HCT116 (cell line): ENCODE measurements at regions not wholly inside any gene's neighbourhood (a gene's known extent, or its start where the extent isn't known, plus 50 kb on each side); places are given as distances from the start of the nearest gene placed in this dataset.

ENCODE experiments used
- ATAC-seq: fragments of 200-7000 bp; cut with Tn5 transposase; 2 replicates; pipeline ENCODE4 v1.9.1; 2020; ENCODE audit warnings: mild to moderate bottlenecking, moderate library complexity
- BruUV-seq: library from RNA; stranded (reverse); fragments of 400-500 nt; replicated peaks from 2 replicates; lab custom pipeline; 2021; lab: Mats Ljungman, UMichigan
- CTCF ChIA-PET: fragments of 300-600 bp; sonication (Branson Sonifier 250); formaldehyde crosslinking; loops from one replicate; lab custom pipeline; 2021; ENCODE audit warnings: antibody characterized with exemption; lab: Charles Lee
- POLR2A ChIA-PET: fragments of 300-600, 350-600 bp; sonication (Branson Sonifier 250); formaldehyde crosslinking; loops from one replicate; lab custom pipeline; 2021; ENCODE audit warnings: antibody characterized with exemption; lab: Charles Lee
- RAD21 ChIA-PET, 2 experiments: fragments of 300-600 bp; sonication (Branson Sonifier 250); formaldehyde crosslinking; loops; one replicate each; lab custom pipeline; 2023; ENCODE audit warnings: low total read pairs in 2 of 2; ENCODE audit not compliant: uncharacterized antibody in 2 of 2, unreplicated experiment in 2 of 2, low non-redundant PET in 1 of 2; lab: Charles Lee
- DNase-seq: peaks from one replicate; pipeline ENCODE4 v3.0.0-alpha.2; 2010; ENCODE audit warnings: low read depth, low spot score
- H2AFZ ChIP-seq: fragments of 200-600 bp; shearing (Covaris generic), sonication (generic); 2 replicates; pipeline ENCODE4 v1.6.1; 2017; ENCODE audit warnings: low read depth, mixed run types, mixed read lengths, antibody characterized with exemption, low read length; ENCODE audit not compliant: poor library complexity, severe bottlenecking
- H3K27ac ChIP-seq: 2 replicates; pipeline ENCODE4 v1.5.1; 2012; ENCODE audit warnings: low read depth, low read length
- H3K27me3 ChIP-seq: fragments of 200-600 bp; sonication (generic); 2 replicates; pipeline ENCODE4 v1.6.1; 2016; ENCODE audit warnings: mixed run types, low read length, mixed read lengths; ENCODE audit not compliant: insufficient read depth
- H3K36me3 ChIP-seq, 2 experiments: fragments of 200-500 bp in 1 of 2; fragments of 200-600 bp in 1 of 2; sonication (Bioruptor generic) in 1 of 2; sonication (generic) in 1 of 2; 2 replicates each; pipeline versions ENCODE4 v1.5.1 to v1.6.1; 2014 to 2016; ENCODE audit warnings: low read length in 2 of 2, inconsistent platforms in 1 of 2, mixed read lengths in 1 of 2, mixed run types in 1 of 2; ENCODE audit not compliant: insufficient read depth in 2 of 2, control insufficient read depth in 1 of 2
- H3K4me1 ChIP-seq, 2 experiments: fragments of 200-600 bp in 1 of 2; sonication (generic) in 1 of 2; 2 replicates each; pipeline versions ENCODE4 v1.5.1 to v1.6.1; 2012 to 2017; ENCODE audit warnings: low read length in 2 of 2, inconsistent platforms in 1 of 2, mild to moderate bottlenecking in 1 of 2, mixed read lengths in 1 of 2, mixed run types in 1 of 2, moderate library complexity in 1 of 2; ENCODE audit not compliant: insufficient read depth in 2 of 2, control insufficient read depth in 1 of 2
- H3K4me2 ChIP-seq: fragments of 200-600 bp; sonication (generic); 2 replicates; pipeline ENCODE4 v1.6.1; 2017; ENCODE audit warnings: mixed run types, low read length, mixed read lengths
- H3K4me3 ChIP-seq, 2 experiments: fragments of 200-600 bp in 1 of 2; sonication (generic) in 1 of 2; replicated peaks in 1 of 2; 2 replicates each; pipeline ENCODE4 v1.5.1; 2011 to 2016; ENCODE audit warnings: low read length in 2 of 2, control low read depth in 1 of 2, low read depth in 1 of 2, mild to moderate bottlenecking in 1 of 2, mixed read lengths in 1 of 2, mixed run types in 1 of 2
- H3K79me2 ChIP-seq: fragments of 200-600 bp; sonication (generic); 2 replicates; pipeline ENCODE4 v1.6.1; 2017; ENCODE audit warnings: mild to moderate bottlenecking, mixed run types, low read length, moderate library complexity, mixed read lengths; ENCODE audit not compliant: insufficient read depth
- H3K9ac ChIP-seq: fragments of 200-600 bp; sonication (generic); 2 replicates; pipeline ENCODE4 v1.6.1; 2016; ENCODE audit warnings: low read length, mixed read lengths
- H3K9me2 ChIP-seq: fragments of 200-600 bp; sonication (generic), shearing (Covaris generic); 2 replicates; pipeline ENCODE4 v1.6.1; 2017; ENCODE audit warnings: mixed run types, mild to moderate bottlenecking, moderate library complexity; ENCODE audit not compliant: insufficient read depth
- H3K9me3 ChIP-seq, 2 experiments: fragments of 200-500 bp in 1 of 2; fragments of 200-600 bp in 1 of 2; sonication (Bioruptor generic) in 1 of 2; sonication (generic) in 1 of 2; 2 replicates each; pipeline ENCODE4 v1.6.1; 2014 to 2017; ENCODE audit warnings: low read length in 2 of 2, mixed read lengths in 2 of 2, inconsistent platforms in 1 of 2, low read depth in 1 of 2, mild to moderate bottlenecking in 1 of 2, mixed run types in 1 of 2, moderate library complexity in 1 of 2; ENCODE audit not compliant: control insufficient read depth in 1 of 2, insufficient read depth in 1 of 2
- H4K20me1 ChIP-seq: fragments of 200-600 bp; sonication (generic), shearing (Covaris generic); 2 replicates; pipeline ENCODE4 v1.6.1; 2017; ENCODE audit warnings: mixed run types, mild to moderate bottlenecking, moderate library complexity; ENCODE audit not compliant: insufficient read depth
- CBX3 ChIP-seq: IDR thresholded peaks from 2 replicates; pipeline ENCODE4 v1.6.1; 2012; ENCODE audit warnings: low read depth
- CEBPB ChIP-seq: IDR thresholded peaks from 2 replicates; pipeline ENCODE4 v1.6.1; 2012; ENCODE audit warnings: low read depth
- EGR1 ChIP-seq: IDR thresholded peaks from 2 replicates; pipeline ENCODE4 v1.6.1; 2012; ENCODE audit warnings: low read depth
- EZH2 ChIP-seq: fragments of 200-600 bp; sonication (generic); IDR thresholded peaks from 2 replicates; pipeline ENCODE4 v1.6.1; 2017; ENCODE audit warnings: antibody characterized with exemption, mixed run types
- EZH2phosphoT487 ChIP-seq: fragments of 200-600 bp; IDR thresholded peaks from 2 replicates; pipeline ENCODE4 v1.6.1; 2018; ENCODE audit warnings: antibody characterized with exemption, borderline replicate concordance
- JUND ChIP-seq: IDR thresholded peaks from 2 replicates; pipeline ENCODE4 v1.6.1; 2012
- MAX ChIP-seq: IDR thresholded peaks from 2 replicates; pipeline ENCODE4 v1.6.1; 2012
- POLR2A ChIP-seq: IDR thresholded peaks from 2 replicates; pipeline ENCODE4 v1.7.0; 2011; ENCODE audit warnings: borderline replicate concordance; ENCODE audit not compliant: insufficient read depth, insufficient read length; ENCODE audit errors: extremely low read depth
- POLR2AphosphoS5 ChIP-seq: IDR thresholded peaks from 2 replicates; pipeline ENCODE4 v1.6.1; 2011; ENCODE audit warnings: mild to moderate bottlenecking, low read depth, low read length, moderate library complexity
- RAD21 ChIP-seq: IDR thresholded peaks from 2 replicates; pipeline ENCODE4 v1.6.1; 2012; ENCODE audit warnings: low read depth, mild to moderate bottlenecking
- SIN3A ChIP-seq: IDR thresholded peaks from 2 replicates; pipeline ENCODE4 v1.6.1; 2012; ENCODE audit warnings: low read depth
- SRF ChIP-seq: IDR thresholded peaks from 2 replicates; pipeline ENCODE4 v1.6.1; 2012; ENCODE audit warnings: low read depth
- TCF7L2 ChIP-seq: IDR thresholded peaks from 2 replicates; pipeline ENCODE4 v1.7.0; 2011; ENCODE audit warnings: borderline replicate concordance, inconsistent platforms; ENCODE audit not compliant: insufficient read depth, insufficient read length; ENCODE audit errors: extremely low read depth
- YY1 ChIP-seq: IDR thresholded peaks from 2 replicates; pipeline ENCODE4 v1.6.1; 2011; ENCODE audit warnings: low read length, low read depth, moderate library complexity, mild to moderate bottlenecking; ENCODE audit not compliant: insufficient replicate concordance; ENCODE audit errors: extremely low read depth
- ZFX ChIP-seq: fragments of 450-650 bp; IDR thresholded peaks from 2 replicates; pipeline ENCODE4 v1.6.1; 2017
- intact Hi-C: fragments of 100-400 bp; cut with micrococcal nuclease; formaldehyde crosslinking; loops from 2 replicates; pipeline ENCODE4 v1.10.0; 2022
- TF ChIP-seq, protein P1 (sequence below), 3 experiments: fragments of 200-600 bp in 1 of 3; sonication (generic) in 1 of 3; IDR thresholded peaks in 2 of 3; conservative IDR thresholded peaks in 1 of 3; 2 replicates each; pipeline ENCODE4 v1.5.1; 2012 to 2017; ENCODE audit warnings: low read depth in 2 of 3, low read length in 2 of 3, antibody characterized with exemption in 1 of 3, borderline replicate concordance in 1 of 3, control low read depth in 1 of 3, mild to moderate bottlenecking in 1 of 3, mixed read lengths in 1 of 3, mixed run types in 1 of 3, moderate library complexity in 1 of 3; ENCODE audit not compliant: insufficient read depth in 1 of 3
- TF ChIP-seq, protein P2 (sequence below): IDR thresholded peaks from 2 replicates; pipeline ENCODE4 v1.6.1; 2012
- TF ChIP-seq, protein P3 (sequence below): IDR thresholded peaks from 2 replicates; pipeline ENCODE4 v1.6.1; 2012; ENCODE audit warnings: low read depth

DNA sequence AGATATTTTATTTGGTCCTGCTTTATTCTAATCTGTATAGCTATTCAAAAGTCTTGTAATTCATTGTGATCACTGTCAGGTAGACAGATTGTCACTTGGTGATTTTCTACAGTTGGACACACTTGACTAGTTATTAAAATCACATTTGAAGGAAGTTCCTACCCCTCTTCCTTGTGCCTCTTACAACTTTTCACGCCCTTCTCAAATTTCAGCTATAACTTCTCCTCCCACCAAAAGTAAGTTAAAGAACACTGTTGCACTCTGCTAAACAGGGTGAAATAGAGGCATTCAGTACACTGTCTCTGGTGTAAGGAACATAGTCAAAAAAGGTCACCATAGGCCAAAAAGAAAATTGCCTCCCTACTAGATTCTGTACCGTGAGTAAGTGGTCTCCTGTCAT lies 142.1 kb upstream of the POU5F2 start:
- no peak for ATAC-seq
- CTCF ChIA-PET, result interaction anchor here (0.8 to 2.5 kb wide), 2 partner anchors 11 to 15 kb away, joined by 3 to 16 read pairs; no protein-coding TSS in a partner anchor

More for the DNA sequence above, 142.1 kb upstream of the POU5F2 start:
- H3K27ac ChIP-seq, result no peak overlapping the region
- H3K4me1 ChIP-seq, result peaks cover 5 to 7% of the 10 kb centered on the region in 2 experiments; a peak in 3 of 4 replicates
- no peak overlapping the region for H2AFZ ChIP-seq
- RAD21 ChIA-PET, result no interaction called here
- no peak for TF ChIP-seq EGR1
- TF ChIP-seq SIN3A, result no peak
- TF ChIP-seq RAD21, result no peak
- TF ChIP-seq, protein P1, sequence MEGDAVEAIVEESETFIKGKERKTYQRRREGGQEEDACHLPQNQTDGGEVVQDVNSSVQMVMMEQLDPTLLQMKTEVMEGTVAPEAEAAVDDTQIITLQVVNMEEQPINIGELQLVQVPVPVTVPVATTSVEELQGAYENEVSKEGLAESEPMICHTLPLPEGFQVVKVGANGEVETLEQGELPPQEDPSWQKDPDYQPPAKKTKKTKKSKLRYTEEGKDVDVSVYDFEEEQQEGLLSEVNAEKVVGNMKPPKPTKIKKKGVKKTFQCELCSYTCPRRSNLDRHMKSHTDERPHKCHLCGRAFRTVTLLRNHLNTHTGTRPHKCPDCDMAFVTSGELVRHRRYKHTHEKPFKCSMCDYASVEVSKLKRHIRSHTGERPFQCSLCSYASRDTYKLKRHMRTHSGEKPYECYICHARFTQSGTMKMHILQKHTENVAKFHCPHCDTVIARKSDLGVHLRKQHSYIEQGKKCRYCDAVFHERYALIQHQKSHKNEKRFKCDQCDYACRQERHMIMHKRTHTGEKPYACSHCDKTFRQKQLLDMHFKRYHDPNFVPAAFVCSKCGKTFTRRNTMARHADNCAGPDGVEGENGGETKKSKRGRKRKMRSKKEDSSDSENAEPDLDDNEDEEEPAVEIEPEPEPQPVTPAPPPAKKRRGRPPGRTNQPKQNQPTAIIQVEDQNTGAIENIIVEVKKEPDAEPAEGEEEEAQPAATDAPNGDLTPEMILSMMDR (IDR thresholded peaks at IDR 0.05 in 2 of 3, conservative IDR thresholded peaks at IDR 0.05 in 1 of 3; ENCODE audit: borderline replicate concordance in 1 of 3, insufficient read depth in 1 of 3, low read depth in 2 of 3, low read length in 2 of 3), result no peak
- TF ChIP-seq SRF, result no peak
- no peak for TF ChIP-seq JUND
- TF ChIP-seq CEBPB, result no peak
- TF ChIP-seq, protein P2, sequence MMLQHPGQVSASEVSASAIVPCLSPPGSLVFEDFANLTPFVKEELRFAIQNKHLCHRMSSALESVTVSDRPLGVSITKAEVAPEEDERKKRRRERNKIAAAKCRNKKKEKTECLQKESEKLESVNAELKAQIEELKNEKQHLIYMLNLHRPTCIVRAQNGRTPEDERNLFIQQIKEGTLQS, result no peak
- no peak for TF ChIP-seq EZH2
- no peak for TF ChIP-seq YY1
- no peak for TF ChIP-seq POLR2A
- no peak for TF ChIP-seq EZH2phosphoT487
- TF ChIP-seq, protein P3, sequence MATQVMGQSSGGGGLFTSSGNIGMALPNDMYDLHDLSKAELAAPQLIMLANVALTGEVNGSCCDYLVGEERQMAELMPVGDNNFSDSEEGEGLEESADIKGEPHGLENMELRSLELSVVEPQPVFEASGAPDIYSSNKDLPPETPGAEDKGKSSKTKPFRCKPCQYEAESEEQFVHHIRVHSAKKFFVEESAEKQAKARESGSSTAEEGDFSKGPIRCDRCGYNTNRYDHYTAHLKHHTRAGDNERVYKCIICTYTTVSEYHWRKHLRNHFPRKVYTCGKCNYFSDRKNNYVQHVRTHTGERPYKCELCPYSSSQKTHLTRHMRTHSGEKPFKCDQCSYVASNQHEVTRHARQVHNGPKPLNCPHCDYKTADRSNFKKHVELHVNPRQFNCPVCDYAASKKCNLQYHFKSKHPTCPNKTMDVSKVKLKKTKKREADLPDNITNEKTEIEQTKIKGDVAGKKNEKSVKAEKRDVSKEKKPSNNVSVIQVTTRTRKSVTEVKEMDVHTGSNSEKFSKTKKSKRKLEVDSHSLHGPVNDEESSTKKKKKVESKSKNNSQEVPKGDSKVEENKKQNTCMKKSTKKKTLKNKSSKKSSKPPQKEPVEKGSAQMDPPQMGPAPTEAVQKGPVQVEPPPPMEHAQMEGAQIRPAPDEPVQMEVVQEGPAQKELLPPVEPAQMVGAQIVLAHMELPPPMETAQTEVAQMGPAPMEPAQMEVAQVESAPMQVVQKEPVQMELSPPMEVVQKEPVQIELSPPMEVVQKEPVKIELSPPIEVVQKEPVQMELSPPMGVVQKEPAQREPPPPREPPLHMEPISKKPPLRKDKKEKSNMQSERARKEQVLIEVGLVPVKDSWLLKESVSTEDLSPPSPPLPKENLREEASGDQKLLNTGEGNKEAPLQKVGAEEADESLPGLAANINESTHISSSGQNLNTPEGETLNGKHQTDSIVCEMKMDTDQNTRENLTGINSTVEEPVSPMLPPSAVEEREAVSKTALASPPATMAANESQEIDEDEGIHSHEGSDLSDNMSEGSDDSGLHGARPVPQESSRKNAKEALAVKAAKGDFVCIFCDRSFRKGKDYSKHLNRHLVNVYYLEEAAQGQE, result no peak
- no peak for TF ChIP-seq CBX3
- TF ChIP-seq MAX, result no peak
- no peak for TF ChIP-seq ZFX
- no peak for TF ChIP-seq TCF7L2
- no peak for TF ChIP-seq POLR2AphosphoS5
- no peaks in the 10 kb centered on the region for H4K20me1 ChIP-seq
- no peaks in the 10 kb centered on the region for H3K36me3 ChIP-seq
- H3K9me2 ChIP-seq, result no peaks in the 10 kb centered on the region
- H3K79me2 ChIP-seq, result no peaks in the 10 kb centered on the region
- intact Hi-C loops, result no loop called here
- POLR2A ChIA-PET, result no interaction called here
- BruUV-seq, result no TSS peak
- H3K9me3 ChIP-seq, result no peaks in the 10 kb centered on the region
- H3K4me2 ChIP-seq, result no peak overlapping the region
- no peak for DNase-seq
- H3K4me3 ChIP-seq, result no peak overlapping the region
- no peak overlapping the region for H3K9ac ChIP-seq
- no peaks in the 10 kb centered on the region for H3K27me3 ChIP-seq
